DND-41 (cell line): ENCODE measurements at regions not wholly inside any gene's neighbourhood (a gene's known extent, or its start where the extent isn't known, plus 50 kb on each side); places are given as distances from the start of the nearest gene placed in this dataset.

ENCODE experiments used
- EZH2 ChIP-seq: IDR thresholded peaks from 3 replicates; pipeline ENCODE4 v1.6.1; 2012; ENCODE audit warnings: borderline replicate concordance, low read depth, mild to moderate bottlenecking, moderate library complexity, low read length, inconsistent platforms; ENCODE audit not compliant: severe bottlenecking
- TF ChIP-seq, protein P1 (sequence below): IDR thresholded peaks from 2 replicates; pipeline ENCODE4 v1.5.1; 2012; ENCODE audit warnings: borderline replicate concordance, low read length, moderate library complexity, mild to moderate bottlenecking; ENCODE audit not compliant: poor library complexity, severe bottlenecking; ENCODE audit errors: extremely low read depth

GRCh38 chr13:107851670-107852069, 363.7 kb downstream of the LIG4 start:
- TF ChIP-seq, protein P1, sequence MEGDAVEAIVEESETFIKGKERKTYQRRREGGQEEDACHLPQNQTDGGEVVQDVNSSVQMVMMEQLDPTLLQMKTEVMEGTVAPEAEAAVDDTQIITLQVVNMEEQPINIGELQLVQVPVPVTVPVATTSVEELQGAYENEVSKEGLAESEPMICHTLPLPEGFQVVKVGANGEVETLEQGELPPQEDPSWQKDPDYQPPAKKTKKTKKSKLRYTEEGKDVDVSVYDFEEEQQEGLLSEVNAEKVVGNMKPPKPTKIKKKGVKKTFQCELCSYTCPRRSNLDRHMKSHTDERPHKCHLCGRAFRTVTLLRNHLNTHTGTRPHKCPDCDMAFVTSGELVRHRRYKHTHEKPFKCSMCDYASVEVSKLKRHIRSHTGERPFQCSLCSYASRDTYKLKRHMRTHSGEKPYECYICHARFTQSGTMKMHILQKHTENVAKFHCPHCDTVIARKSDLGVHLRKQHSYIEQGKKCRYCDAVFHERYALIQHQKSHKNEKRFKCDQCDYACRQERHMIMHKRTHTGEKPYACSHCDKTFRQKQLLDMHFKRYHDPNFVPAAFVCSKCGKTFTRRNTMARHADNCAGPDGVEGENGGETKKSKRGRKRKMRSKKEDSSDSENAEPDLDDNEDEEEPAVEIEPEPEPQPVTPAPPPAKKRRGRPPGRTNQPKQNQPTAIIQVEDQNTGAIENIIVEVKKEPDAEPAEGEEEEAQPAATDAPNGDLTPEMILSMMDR: no peak
- no peak for TF ChIP-seq EZH2
